Liver (tissue), 8 donors: ENCODE measurements at regions not wholly inside any gene's neighbourhood (a gene's known extent, or its start where the extent isn't known, plus 50 kb on each side); places are given as distances from the start of the nearest gene placed in this dataset.

Source experiments
- DNase-seq: peaks from one replicate; pipeline ENCODE4 v3.0.0-alpha.2; 2017; ENCODE audit warnings: low spot score
- H3K27ac ChIP-seq, 2 donors: one replicate each; pipeline ENCODE4 v1.7.0; 2013; ENCODE audit warnings: inconsistent platforms in 2 of 2, low read length in 2 of 2, control low read depth in 1 of 2, low read depth in 1 of 2, mild to moderate bottlenecking in 1 of 2
- H3K27me3 ChIP-seq, 4 donors: one replicate each; pipeline versions ENCODE4 v1.6.1 to v1.7.0; 2013; ENCODE audit warnings: low read length in 3 of 4, inconsistent platforms in 1 of 4, mild to moderate bottlenecking in 1 of 4, moderate library complexity in 1 of 4; ENCODE audit not compliant: control insufficient read depth in 4 of 4, insufficient read depth in 4 of 4
- H3K36me3 ChIP-seq, 4 donors: one replicate each; pipeline versions ENCODE4 v1.6.1 to v1.7.0; 2013; ENCODE audit warnings: low read length in 3 of 4, mild to moderate bottlenecking in 3 of 4, low read depth in 1 of 4, moderate library complexity in 1 of 4; ENCODE audit not compliant: control insufficient read depth in 4 of 4, insufficient read depth in 3 of 4
- H3K4me1 ChIP-seq, 4 donors: one replicate each; pipeline versions ENCODE4 v1.6.1 to v1.7.0; 2013; ENCODE audit warnings: low read length in 3 of 4, mild to moderate bottlenecking in 3 of 4, moderate library complexity in 1 of 4; ENCODE audit not compliant: control insufficient read depth in 4 of 4, insufficient read depth in 4 of 4
- H3K4me3 ChIP-seq, 3 donors: one replicate each; pipeline versions ENCODE4 v1.6.1 to v1.7.0; 2013; ENCODE audit warnings: low read length in 3 of 3, control low read depth in 1 of 3, low read depth in 1 of 3, mild to moderate bottlenecking in 1 of 3
- H3K9ac ChIP-seq, 2 donors: one replicate each; pipeline ENCODE4 v1.7.0; 2013; ENCODE audit warnings: low read length in 2 of 2, mild to moderate bottlenecking in 2 of 2, moderate library complexity in 2 of 2, control low read depth in 1 of 2, low read depth in 1 of 2
- H3K9me3 ChIP-seq, 4 donors: one replicate each; pipeline versions ENCODE4 v1.6.1 to v1.7.0; 2013; ENCODE audit warnings: low read length in 3 of 4; ENCODE audit not compliant: control insufficient read depth in 4 of 4
- CTCF ChIP-seq: fragments of 150-350 bp; IDR thresholded peaks from 2 replicates; pipeline ENCODE4 v1.5.1; 2017; ENCODE audit warnings: improper control_type of control experiment, low read depth, low read length; ENCODE audit not compliant: missing input control
- EGR1 ChIP-seq, 2 donors: IDR thresholded peaks; 2 replicates each; pipeline ENCODE4 v1.6.1; 2016 to 2018; ENCODE audit warnings: antibody characterized with exemption in 2 of 2, low read depth in 2 of 2
- FOXA1 ChIP-seq: IDR thresholded peaks from 2 replicates; pipeline ENCODE4 v1.6.1; 2016; ENCODE audit warnings: antibody characterized with exemption
- FOXA2 ChIP-seq: IDR thresholded peaks from 2 replicates; pipeline ENCODE4 v1.6.1; 2016; ENCODE audit warnings: antibody characterized with exemption
- GABPA ChIP-seq, 2 donors: IDR thresholded peaks in 1 of 2; conservative IDR thresholded peaks in 1 of 2; 2 replicates each; pipeline ENCODE4 v1.6.1; 2016; ENCODE audit warnings: antibody characterized with exemption in 2 of 2, mild to moderate bottlenecking in 1 of 2, moderate library complexity in 1 of 2
- HNF4A ChIP-seq, 2 donors: conservative IDR thresholded peaks; 2 replicates each; pipeline ENCODE4 v1.6.1; 2016; ENCODE audit warnings: antibody characterized with exemption in 2 of 2, mild to moderate bottlenecking in 2 of 2
- HNF4G ChIP-seq: IDR thresholded peaks from 2 replicates; pipeline ENCODE4 v1.6.1; 2016; ENCODE audit warnings: antibody characterized with exemption
- JUND ChIP-seq, 2 donors: IDR thresholded peaks; 2 replicates each; pipeline ENCODE4 v1.6.1; 2016; ENCODE audit warnings: antibody characterized with exemption in 2 of 2
- MAX ChIP-seq: IDR thresholded peaks from 2 replicates; pipeline ENCODE4 v1.6.1; 2016; ENCODE audit warnings: antibody characterized with exemption
- NR2F2 ChIP-seq: IDR thresholded peaks from 2 replicates; pipeline ENCODE4 v1.6.1; 2016; ENCODE audit warnings: antibody characterized with exemption
- RAD21 ChIP-seq, 2 donors: IDR thresholded peaks; 2 replicates each; pipeline ENCODE4 v1.6.1; 2016; ENCODE audit warnings: antibody characterized with exemption in 2 of 2, mild to moderate bottlenecking in 2 of 2
- RXRA ChIP-seq, 2 donors: IDR thresholded peaks; 2 replicates each; pipeline ENCODE4 v1.6.1; 2017 to 2018; ENCODE audit warnings: antibody characterized with exemption in 2 of 2, mild to moderate bottlenecking in 1 of 2
- SP1 ChIP-seq: IDR thresholded peaks from 2 replicates; pipeline ENCODE4 v1.6.1; 2018; ENCODE audit warnings: antibody characterized with exemption, mild to moderate bottlenecking
- TAF1 ChIP-seq: conservative IDR thresholded peaks from 2 replicates; pipeline ENCODE4 v1.6.1; 2016; ENCODE audit warnings: antibody characterized with exemption, mild to moderate bottlenecking
- YY1 ChIP-seq: IDR thresholded peaks from 2 replicates; pipeline ENCODE4 v1.6.1; 2016; ENCODE audit warnings: antibody characterized with exemption, mild to moderate bottlenecking
- ZBTB33 ChIP-seq: IDR thresholded peaks from 2 replicates; pipeline ENCODE4 v1.6.1; 2016; ENCODE audit warnings: antibody characterized with exemption
- WGBS: extraction: QIAGEN DNeasy Blood & Tissue Kit; methylation state at CpG from one replicate; pipeline ENCODE4 v1.1.7; 2013; 5-methylcytosine and 5-hydroxymethylcytosine counted together
- TF ChIP-seq, protein P1 (sequence below): IDR thresholded peaks from 2 replicates; pipeline ENCODE4 v1.6.1; 2016; ENCODE audit warnings: antibody characterized with exemption, mild to moderate bottlenecking
- TF ChIP-seq, protein P2 (sequence below): IDR thresholded peaks from 2 replicates; pipeline ENCODE4 v1.6.1; 2016; ENCODE audit warnings: antibody characterized with exemption
- donor health status: healthy.
- donor health status: healthy.
- donor health status: healthy.
- donor health status: healthy.
- donor health status: healthy.

DNA sequence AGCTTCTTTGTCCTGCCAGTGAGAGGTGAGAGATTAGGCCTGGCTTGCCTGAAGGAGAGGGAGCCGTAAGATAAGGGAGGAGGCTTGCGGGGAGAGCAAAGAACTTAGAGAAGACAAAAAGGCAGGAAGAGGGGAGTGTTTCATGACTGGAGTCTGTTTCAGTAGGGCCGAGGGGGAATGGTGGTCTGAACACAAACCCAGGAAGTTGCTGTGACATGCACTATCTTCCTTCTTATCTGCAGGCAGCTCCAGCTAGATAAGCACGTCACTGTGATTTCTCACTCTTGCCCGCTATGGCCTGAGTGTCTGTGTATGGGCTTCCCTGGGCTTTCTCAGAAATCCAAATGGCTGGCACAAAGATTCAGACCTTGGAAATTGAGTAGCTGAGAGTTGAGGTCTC lies 307.5 kb upstream of the CLINT1 start:
- no peaks in the 10 kb centered on the region for H3K27me3 ChIP-seq
- no peaks in the 10 kb centered on the region for H3K36me3 ChIP-seq
- DNase-seq = no peak
- H3K4me3 ChIP-seq = no peak overlapping the region
- H3K27ac ChIP-seq = no peak overlapping the region
- no peak for TF ChIP-seq GABPA (IDR thresholded peaks at IDR 0.05 in 1 of 2, conservative IDR thresholded peaks at IDR 0.05 in 1 of 2)
- TF ChIP-seq YY1 = no peak
- no peak for TF ChIP-seq ZBTB33
- TF ChIP-seq RAD21 (IDR thresholded peaks at IDR 0.05) = no peak
- no peak for TF ChIP-seq HNF4G
- no peak for TF ChIP-seq RXRA (IDR thresholded peaks at IDR 0.05)
- no peak for TF ChIP-seq FOXA2
- no peak for TF ChIP-seq CTCF
- TF ChIP-seq, protein P1, sequence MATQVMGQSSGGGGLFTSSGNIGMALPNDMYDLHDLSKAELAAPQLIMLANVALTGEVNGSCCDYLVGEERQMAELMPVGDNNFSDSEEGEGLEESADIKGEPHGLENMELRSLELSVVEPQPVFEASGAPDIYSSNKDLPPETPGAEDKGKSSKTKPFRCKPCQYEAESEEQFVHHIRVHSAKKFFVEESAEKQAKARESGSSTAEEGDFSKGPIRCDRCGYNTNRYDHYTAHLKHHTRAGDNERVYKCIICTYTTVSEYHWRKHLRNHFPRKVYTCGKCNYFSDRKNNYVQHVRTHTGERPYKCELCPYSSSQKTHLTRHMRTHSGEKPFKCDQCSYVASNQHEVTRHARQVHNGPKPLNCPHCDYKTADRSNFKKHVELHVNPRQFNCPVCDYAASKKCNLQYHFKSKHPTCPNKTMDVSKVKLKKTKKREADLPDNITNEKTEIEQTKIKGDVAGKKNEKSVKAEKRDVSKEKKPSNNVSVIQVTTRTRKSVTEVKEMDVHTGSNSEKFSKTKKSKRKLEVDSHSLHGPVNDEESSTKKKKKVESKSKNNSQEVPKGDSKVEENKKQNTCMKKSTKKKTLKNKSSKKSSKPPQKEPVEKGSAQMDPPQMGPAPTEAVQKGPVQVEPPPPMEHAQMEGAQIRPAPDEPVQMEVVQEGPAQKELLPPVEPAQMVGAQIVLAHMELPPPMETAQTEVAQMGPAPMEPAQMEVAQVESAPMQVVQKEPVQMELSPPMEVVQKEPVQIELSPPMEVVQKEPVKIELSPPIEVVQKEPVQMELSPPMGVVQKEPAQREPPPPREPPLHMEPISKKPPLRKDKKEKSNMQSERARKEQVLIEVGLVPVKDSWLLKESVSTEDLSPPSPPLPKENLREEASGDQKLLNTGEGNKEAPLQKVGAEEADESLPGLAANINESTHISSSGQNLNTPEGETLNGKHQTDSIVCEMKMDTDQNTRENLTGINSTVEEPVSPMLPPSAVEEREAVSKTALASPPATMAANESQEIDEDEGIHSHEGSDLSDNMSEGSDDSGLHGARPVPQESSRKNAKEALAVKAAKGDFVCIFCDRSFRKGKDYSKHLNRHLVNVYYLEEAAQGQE = no peak
- TF ChIP-seq SP1 = no peak
- TF ChIP-seq FOXA1 = no peak
- no peak for TF ChIP-seq NR2F2
- TF ChIP-seq, protein P2, sequence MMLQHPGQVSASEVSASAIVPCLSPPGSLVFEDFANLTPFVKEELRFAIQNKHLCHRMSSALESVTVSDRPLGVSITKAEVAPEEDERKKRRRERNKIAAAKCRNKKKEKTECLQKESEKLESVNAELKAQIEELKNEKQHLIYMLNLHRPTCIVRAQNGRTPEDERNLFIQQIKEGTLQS = no peak
- no peak for TF ChIP-seq JUND (IDR thresholded peaks at IDR 0.05)
- no peak for TF ChIP-seq TAF1
- TF ChIP-seq EGR1 (IDR thresholded peaks at IDR 0.05; ENCODE audit: low read depth in 2 of 2) = no peak
- TF ChIP-seq HNF4A (conservative IDR thresholded peaks at IDR 0.05) = no peak
- no peak for TF ChIP-seq MAX
- H3K9ac ChIP-seq = no peak overlapping the region
- H3K9me3 ChIP-seq = no peaks in the 10 kb centered on the region
- WGBS = 75% methylated on average over 5 of the region's 5 CpGs
- H3K4me1 ChIP-seq = no peaks in the 10 kb centered on the region

DNA sequence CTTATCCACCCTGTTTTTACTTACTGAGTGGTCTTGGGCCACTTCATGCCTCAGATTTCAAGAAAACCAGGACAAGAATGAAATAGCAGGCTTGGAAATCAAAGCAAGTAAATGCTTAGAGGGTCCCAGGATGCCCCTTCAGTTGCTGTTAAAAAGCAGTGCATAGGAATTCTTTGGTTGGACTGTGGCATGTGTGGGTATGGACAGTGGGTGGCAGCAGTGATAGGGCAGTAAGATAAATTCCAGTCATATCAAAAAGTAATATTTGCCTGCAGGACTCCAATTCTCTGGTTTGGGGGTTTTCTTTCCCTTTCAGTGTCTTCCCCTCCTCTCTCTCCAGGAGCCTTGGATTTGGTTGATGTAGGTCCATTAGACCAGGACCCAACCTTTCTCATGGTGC lies 306.7 kb upstream of the CLINT1 start:
- H3K9me3 ChIP-seq = no peaks in the 10 kb centered on the region
- no peak overlapping the region for H3K27ac ChIP-seq
- H3K36me3 ChIP-seq = no peaks in the 10 kb centered on the region
- no peaks in the 10 kb centered on the region for H3K27me3 ChIP-seq
- H3K9ac ChIP-seq = no peak overlapping the region
- TF ChIP-seq GABPA (IDR thresholded peaks at IDR 0.05 in 1 of 2, conservative IDR thresholded peaks at IDR 0.05 in 1 of 2) (no peak), FOXA2 (no peak), RAD21 (IDR thresholded peaks at IDR 0.05) (peak in 1 of 2 donors; percentile 20), RXRA (IDR thresholded peaks at IDR 0.05) (no peak), NR2F2 (no peak), TAF1 (no peak)
- H3K4me3 ChIP-seq = no peak overlapping the region
- no peak for DNase-seq
- H3K4me1 ChIP-seq = no peaks in the 10 kb centered on the region
